Esophagus squamous epithelium (tissue), 5 donors: ENCODE measurements at regions not wholly inside any gene's neighbourhood (a gene's known extent, or its start where the extent isn't known, plus 50 kb on each side); places are given as distances from the start of the nearest gene placed in this dataset.

Experiments used
- DNase-seq: peaks from one replicate; lab custom pipeline; 2025; lab: John Stamatoyannopoulos, UW
- H3K27ac ChIP-seq, 4 donors: fragments of 200-600 bp; sonication (generic); one replicate each; pipeline ENCODE4 v1.5.1; 2016 to 2019; ENCODE audit warnings: mild to moderate bottlenecking in 1 of 4
- H3K27me3 ChIP-seq, 4 donors: fragments of 200-600 bp; sonication (generic); 1 replicate in 3 of 4; 2 replicates in 1 of 4; pipeline versions ENCODE4 v1.5.1 to v1.6.0; 2017 to 2021; ENCODE audit warnings: antibody characterized with exemption in 1 of 4
- H3K36me3 ChIP-seq, 3 donors: fragments of 200-600 bp; sonication (generic); one replicate each; pipeline ENCODE4 v1.5.1; 2016 to 2019
- H3K4me1 ChIP-seq, 3 donors: fragments of 200-600 bp; sonication (generic); one replicate each; pipeline ENCODE4 v1.5.1; 2017 to 2019
- H3K4me3 ChIP-seq, 4 donors: fragments of 200-600 bp; sonication (generic); 1 replicate in 3 of 4; 2 replicates in 1 of 4; pipeline ENCODE4 v1.5.1; 2016 to 2019; ENCODE audit warnings: mild to moderate bottlenecking in 2 of 4, moderate library complexity in 1 of 4
- H3K9me3 ChIP-seq, 3 donors: fragments of 200-600 bp; sonication (generic); one replicate each; pipeline ENCODE4 v1.5.1; 2016 to 2019
- POLR2A ChIP-seq, 4 donors: fragments of 450-650 bp; IDR thresholded peaks; one replicate each; pipeline ENCODE4 v1.6.1; 2017; ENCODE audit warnings: antibody characterized with exemption in 4 of 4, mild to moderate bottlenecking in 4 of 4, moderate library complexity in 3 of 4
- WGBS, 2 donors: methylation state at CpG; one replicate each; pipeline ENCODE4 v1.1.5; 2018; 5-methylcytosine and 5-hydroxymethylcytosine counted together
- intact Hi-C: fragments of 100-400 bp; cut with DNase I; formaldehyde crosslinking; loops from one replicate; pipeline ENCODE4 v1.15.0; 2022
- TF ChIP-seq, protein P1 (sequence below), 6 experiments: fragments of 450-650 bp in 4 of 6; fragments of 200-600 bp in 2 of 6; sonication (generic) in 2 of 6; IDR thresholded peaks; one replicate each; pipeline ENCODE4 v1.5.1; 2016 to 2019; ENCODE audit warnings: antibody characterized with exemption in 6 of 6, mild to moderate bottlenecking in 4 of 6, moderate library complexity in 4 of 6
- donor health status: DM: yes; HTN: yes; CAD: no.

DNA sequence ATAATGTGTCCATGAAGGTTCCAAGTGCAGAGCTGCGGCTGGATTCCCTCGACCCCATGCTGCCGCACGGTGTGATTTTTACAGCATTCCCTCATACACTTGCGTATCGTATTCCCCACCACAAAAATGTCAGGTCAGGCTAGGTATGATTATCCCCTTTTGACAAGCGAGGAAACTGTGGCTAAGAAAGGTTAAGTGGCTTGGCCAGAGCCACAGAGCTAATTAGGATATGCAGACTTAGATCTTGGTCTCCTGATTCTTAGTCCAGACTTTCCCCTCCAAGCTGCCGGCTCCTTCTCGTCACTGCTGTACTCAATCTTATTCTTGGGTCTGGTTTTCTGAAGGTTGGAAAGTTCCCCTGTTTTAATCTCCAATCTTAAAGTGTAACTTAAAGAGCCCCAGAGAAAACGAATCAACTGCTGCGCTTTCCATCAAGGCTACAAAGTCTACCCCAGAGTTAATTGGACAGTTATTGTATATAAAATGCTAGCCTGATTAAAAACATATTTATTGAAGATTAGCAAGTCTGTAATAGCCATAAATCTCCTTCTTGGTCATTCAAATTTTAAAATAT is 176.6 kb downstream of the ADAMTS15 start:
- H3K27ac ChIP-seq = no peak overlapping the region
- no peak for TF ChIP-seq POLR2A (IDR thresholded peaks at IDR 0.05)
- TF ChIP-seq, protein P1, sequence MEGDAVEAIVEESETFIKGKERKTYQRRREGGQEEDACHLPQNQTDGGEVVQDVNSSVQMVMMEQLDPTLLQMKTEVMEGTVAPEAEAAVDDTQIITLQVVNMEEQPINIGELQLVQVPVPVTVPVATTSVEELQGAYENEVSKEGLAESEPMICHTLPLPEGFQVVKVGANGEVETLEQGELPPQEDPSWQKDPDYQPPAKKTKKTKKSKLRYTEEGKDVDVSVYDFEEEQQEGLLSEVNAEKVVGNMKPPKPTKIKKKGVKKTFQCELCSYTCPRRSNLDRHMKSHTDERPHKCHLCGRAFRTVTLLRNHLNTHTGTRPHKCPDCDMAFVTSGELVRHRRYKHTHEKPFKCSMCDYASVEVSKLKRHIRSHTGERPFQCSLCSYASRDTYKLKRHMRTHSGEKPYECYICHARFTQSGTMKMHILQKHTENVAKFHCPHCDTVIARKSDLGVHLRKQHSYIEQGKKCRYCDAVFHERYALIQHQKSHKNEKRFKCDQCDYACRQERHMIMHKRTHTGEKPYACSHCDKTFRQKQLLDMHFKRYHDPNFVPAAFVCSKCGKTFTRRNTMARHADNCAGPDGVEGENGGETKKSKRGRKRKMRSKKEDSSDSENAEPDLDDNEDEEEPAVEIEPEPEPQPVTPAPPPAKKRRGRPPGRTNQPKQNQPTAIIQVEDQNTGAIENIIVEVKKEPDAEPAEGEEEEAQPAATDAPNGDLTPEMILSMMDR (IDR thresholded peaks at IDR 0.05) = no peak
- no peaks in the 10 kb centered on the region for H3K9me3 ChIP-seq
- DNase-seq = no peak
- H3K4me3 ChIP-seq = no peak overlapping the region
- H3K4me1 ChIP-seq = peaks cover 0 to 8% (median 3%) of the 10 kb centered on the region in 3 donors
- no peaks in the 10 kb centered on the region for H3K27me3 ChIP-seq
- no peaks in the 10 kb centered on the region for H3K36me3 ChIP-seq
- 91 to 94% methylated on average over 11 of the region's 11 CpGs for WGBS, 2 donors
- intact Hi-C loops = no loop called here

DNA sequence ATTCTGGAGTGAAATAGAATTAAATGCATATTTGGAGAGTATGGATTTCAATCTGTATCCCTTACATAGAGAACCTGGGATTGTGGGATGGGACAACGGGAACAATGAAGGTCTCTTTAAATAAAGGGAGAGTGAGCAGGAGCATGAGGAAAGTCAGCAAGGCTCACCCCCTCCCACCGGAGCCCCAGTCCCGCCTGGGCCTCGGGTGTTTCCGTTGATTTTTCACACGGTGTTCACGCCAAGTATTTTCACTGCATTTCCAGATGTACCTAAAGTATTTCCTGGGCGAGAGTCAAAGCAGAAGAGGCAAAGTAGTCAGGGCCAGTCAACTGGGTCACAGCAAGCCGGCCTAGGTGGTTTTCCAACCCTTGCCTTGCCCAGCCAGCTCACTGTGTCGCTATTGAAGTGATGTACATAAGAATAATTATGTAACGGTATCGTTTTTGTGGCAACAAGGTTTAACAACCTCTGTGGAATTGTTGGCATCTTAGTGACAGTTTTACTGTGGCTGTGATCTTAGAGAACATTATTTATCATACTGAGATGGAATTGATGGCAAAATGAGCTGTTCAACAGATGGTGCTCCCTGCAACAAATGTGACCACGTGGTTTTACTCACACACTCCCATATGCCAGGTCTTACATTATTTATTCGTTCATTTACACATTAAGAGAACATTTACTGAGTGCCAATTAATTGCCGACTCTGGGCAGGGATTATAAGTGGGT is 177.3 kb downstream of the ADAMTS15 start:
- H3K27ac ChIP-seq = no peak overlapping the region
- intact Hi-C loops = no loop called here
- H3K4me3 ChIP-seq = no peak overlapping the region
- 77 to 80% methylated on average over 14 to 15 of the region's 15 CpGs for WGBS, 2 donors
- no peaks in the 10 kb centered on the region for H3K36me3 ChIP-seq
- H3K9me3 ChIP-seq = no peaks in the 10 kb centered on the region
- no peaks in the 10 kb centered on the region for H3K27me3 ChIP-seq
- TF ChIP-seq, protein P1 (IDR thresholded peaks at IDR 0.05) = no peak
- TF ChIP-seq POLR2A (IDR thresholded peaks at IDR 0.05) = no peak
- DNase-seq = no peak
- peaks cover 0 to 8% (median 3%) of the 10 kb centered on the region in 3 donors for H3K4me1 ChIP-seq

DNA sequence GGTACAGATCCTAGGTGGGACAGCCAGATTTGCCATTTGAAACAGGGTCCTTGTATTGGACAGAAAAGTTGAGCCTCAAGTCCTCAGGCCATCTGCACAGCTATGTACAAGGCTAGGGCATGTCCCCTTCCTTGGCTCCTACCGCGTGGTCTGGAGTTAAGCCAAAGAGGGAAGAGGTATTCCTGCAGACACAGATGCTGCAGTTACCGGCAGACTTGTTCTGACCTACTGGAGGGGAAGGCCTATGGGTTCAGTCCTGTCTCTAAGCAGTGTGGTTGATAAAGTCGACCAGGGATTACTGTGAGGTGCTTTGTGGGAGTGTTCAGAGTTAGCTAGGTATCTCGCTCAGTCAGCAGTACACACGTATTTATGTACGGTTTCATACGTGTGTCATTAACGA is 180.6 kb downstream of the ADAMTS15 start:
- Histone ChIP-seq H3K4me1 (peaks cover 0 to 8% (median 0%) of the 10 kb centered on the region in 3 donors), H3K27ac (no peak overlapping the region), H3K9me3 (no peaks in the 10 kb centered on the region), H3K27me3 (no peaks in the 10 kb centered on the region), H3K4me3 (no peak overlapping the region), H3K36me3 (no peaks in the 10 kb centered on the region)
- intact Hi-C loops = no loop called here
- TF ChIP-seq POLR2A (IDR thresholded peaks at IDR 0.05) = no peak
- TF ChIP-seq, protein P1 (IDR thresholded peaks at IDR 0.05) = no peak
- WGBS, 2 donors = 43 to 49% methylated on average over 9 of the region's 9 CpGs
- no peak for DNase-seq

DNA sequence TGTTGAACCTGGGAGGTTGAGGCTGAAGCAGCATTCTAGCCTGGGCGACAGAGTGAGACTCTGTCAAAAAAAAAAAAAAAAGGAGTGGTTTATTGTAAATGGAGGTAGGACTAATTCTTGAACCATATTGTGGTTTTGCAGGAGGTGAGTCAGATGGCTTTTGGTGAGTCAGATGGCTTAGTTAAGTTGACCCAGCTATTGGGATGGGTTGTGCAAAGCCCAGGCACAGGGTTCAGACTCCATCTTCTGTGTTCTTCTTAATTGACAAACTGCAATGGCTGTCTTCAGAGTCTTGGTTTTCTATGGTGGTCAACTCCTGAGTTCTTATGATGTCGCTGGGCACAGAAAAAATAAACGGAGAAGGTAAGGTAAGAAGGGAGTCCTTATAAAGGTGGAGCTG is 182.7 kb downstream of the ADAMTS15 start:
- H3K36me3 ChIP-seq = no peaks in the 10 kb centered on the region
- intact Hi-C loops = no loop called here
- no peaks in the 10 kb centered on the region for H3K27me3 ChIP-seq
- no peak overlapping the region for H3K27ac ChIP-seq
- TF ChIP-seq POLR2A (IDR thresholded peaks at IDR 0.05) = no peak
- TF ChIP-seq, protein P1 (IDR thresholded peaks at IDR 0.05) = no peak
- peaks cover 0 to 25% (median 17%) of the 10 kb centered on the region in 3 donors for H3K4me1 ChIP-seq
- H3K4me3 ChIP-seq = no peak overlapping the region
- WGBS, 2 donors = 62 to 75% methylated on average over 3 of the region's 3 CpGs
- no peaks in the 10 kb centered on the region for H3K9me3 ChIP-seq
- no peak for DNase-seq

DNA sequence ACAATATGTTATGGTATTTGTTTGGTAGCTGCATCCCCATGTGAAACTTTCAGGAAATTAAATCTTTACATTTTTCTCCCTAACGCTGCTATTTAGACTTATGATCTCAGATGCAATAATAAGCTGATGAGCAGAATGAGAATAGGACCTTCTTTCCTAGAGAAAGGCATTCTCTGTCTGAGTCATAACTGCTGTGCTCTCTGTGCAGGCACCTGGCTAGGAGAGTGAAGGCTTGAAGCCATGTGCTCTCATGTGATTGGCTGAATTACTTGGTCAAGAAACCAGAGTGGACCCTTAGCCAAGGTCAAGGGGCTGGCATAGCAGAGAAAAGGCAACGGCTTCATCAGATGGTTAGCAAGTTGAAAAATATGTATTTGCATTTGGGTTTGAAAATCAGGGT is 185.0 kb downstream of the ADAMTS15 start:
- TF ChIP-seq, protein P1 (IDR thresholded peaks at IDR 0.05) = no peak
- no peak for TF ChIP-seq POLR2A (IDR thresholded peaks at IDR 0.05)
- Histone ChIP-seq H3K27me3 (no peaks in the 10 kb centered on the region), H3K4me3 (no peak overlapping the region), H3K36me3 (no peaks in the 10 kb centered on the region), H3K27ac (no peak overlapping the region), H3K4me1 (peaks cover 0 to 39% (median 25%) of the 10 kb centered on the region in 3 donors), H3K9me3 (no peaks in the 10 kb centered on the region)
- intact Hi-C loops = no loop called here
- no peak for DNase-seq
- WGBS, 2 donors = 56 to 64% methylated on average over 2 of the region's 2 CpGs
